SU-DHL-6 (cell line): ENCODE measurements at regions not wholly inside any gene's neighbourhood (a gene's known extent, or its start where the extent isn't known, plus 50 kb on each side); places are given as distances from the start of the nearest gene placed in this dataset.

ENCODE experiments used
- CTCF ChIP-seq: fragments of 200-600 bp; sonication (generic); IDR thresholded peaks from one replicate; pipeline ENCODE4 v1.5.1; 2017; ENCODE audit warnings: antibody characterized with exemption, mild to moderate bottlenecking, low read length, moderate library complexity; ENCODE audit not compliant: insufficient read depth, poor library complexity, severe bottlenecking
- EZH2phosphoT487 ChIP-seq: fragments of 200-600 bp; sonication (generic), shearing (Covaris generic); conservative IDR thresholded peaks from 2 replicates; pipeline ENCODE4 v1.6.1; 2018; ENCODE audit warnings: mild to moderate bottlenecking, antibody characterized with exemption, low read length, moderate library complexity, mixed read lengths

- no peak for TF ChIP-seq CTCF
- TF ChIP-seq EZH2phosphoT487 = no peak
Measured at GRCh38 chr7:45456747-45457524, 117.2 kb upstream of the ADCY1 start.
